SIG-M5 treated with dmso at 0.1 percent for 504 hours (cell line): ENCODE measurements at regions not wholly inside any gene's neighbourhood (a gene's known extent, or its start where the extent isn't known, plus 50 kb on each side); places are given as distances from the start of the nearest gene placed in this dataset.

ENCODE experiments used
- DNase-seq: peaks from one replicate; lab custom pipeline; 2025; ENCODE audit not compliant: unreplicated experiment; lab: John Stamatoyannopoulos, UW

GRCh38 chr9:134227451-134228411, 63.4 kb upstream of the RNU6ATAC start:
- DNase-seq: no peak

GRCh38 chr9:134228649-134229048, 64.3 kb upstream of the RNU6ATAC start:
- no peak for DNase-seq

DNA sequence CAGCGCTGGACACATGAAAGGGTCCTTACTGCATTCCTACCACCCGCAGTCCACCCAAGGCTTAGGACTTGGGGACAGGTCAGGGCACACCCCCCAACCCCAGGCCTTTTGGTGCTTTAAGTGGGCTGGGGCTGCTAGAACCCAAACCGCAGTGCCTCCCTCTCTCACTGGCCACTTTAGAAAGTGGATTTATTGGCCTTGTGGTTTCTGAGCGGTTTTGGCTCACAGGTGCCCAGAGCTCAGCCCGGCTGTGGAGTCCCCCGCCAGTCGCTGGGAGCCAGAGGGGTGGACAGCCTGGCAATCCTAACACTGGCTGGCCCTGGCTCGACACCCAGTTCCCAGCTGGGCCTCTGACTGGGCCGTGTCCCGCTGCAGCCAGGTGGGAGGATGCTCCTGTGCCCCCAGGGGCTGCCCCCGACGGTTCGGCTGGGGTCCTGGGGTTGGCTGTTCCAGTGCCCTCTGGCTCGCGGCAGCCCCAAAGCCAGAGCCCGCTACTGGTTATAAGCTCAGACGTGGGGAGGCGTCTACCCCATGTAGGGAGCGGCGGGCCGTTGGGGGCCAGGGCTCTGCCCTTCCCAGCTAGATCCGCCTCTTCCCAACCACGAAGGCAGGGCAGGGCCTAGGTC, 65.2 kb upstream of the RNU6ATAC start:
- no peak for DNase-seq

DNA sequence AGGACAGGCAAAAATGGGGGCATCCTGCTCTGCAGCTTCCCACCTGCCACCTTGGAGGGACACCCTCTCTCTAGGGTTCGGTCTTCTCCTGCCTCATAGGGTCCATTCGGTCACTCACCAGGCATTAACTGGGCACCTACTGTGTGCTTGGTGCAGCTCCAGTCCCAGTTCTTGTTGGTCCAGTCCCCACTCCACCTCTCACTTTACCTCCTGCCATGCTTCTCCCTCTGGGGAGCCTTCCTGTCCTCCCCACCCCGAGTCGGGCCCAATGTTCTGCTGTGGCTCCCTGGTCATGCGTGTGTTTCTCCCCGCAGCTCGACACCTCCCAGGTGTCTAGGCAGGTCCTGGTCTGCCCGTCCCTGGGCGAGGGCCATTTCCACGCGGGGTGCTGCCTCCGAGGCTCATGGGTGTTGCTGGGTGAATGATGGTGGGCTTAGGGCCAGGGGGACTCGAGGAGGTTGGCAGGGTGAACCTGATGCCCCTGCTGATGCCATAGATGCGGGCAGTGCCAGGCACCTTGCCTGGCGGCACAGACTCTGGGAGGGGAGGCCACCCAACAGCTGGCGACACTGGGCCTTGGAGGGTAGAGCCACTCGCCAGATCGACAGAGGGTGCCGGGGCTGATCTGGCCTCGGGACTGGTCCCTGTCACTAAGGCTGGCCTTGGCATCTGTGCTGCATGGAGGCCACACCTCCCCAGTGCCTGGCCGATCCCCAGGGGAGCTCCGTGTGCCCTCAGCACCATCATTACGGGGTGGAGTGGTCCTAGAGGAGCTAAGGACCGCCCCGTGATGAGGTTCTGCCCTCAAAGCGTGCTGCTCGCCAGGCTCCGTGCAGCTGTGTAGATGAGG, 66.0 kb upstream of the RNU6ATAC start:
- no peak for DNase-seq

GRCh38 chr9:134230942-134231325, 66.6 kb upstream of the RNU6ATAC start:
- DNase-seq: no peak

- DNase-seq: no peak
Observed at GRCh38 chr9:134231330-134231745, 67.0 kb upstream of the RNU6ATAC start.

- DNase-seq: no peak
Observed at GRCh38 chr9:134231767-134232166, 67.4 kb upstream of the RNU6ATAC start.

GRCh38 chr9:134233022-134233421, 68.7 kb upstream of the RNU6ATAC start:
- no peak for DNase-seq

DNA sequence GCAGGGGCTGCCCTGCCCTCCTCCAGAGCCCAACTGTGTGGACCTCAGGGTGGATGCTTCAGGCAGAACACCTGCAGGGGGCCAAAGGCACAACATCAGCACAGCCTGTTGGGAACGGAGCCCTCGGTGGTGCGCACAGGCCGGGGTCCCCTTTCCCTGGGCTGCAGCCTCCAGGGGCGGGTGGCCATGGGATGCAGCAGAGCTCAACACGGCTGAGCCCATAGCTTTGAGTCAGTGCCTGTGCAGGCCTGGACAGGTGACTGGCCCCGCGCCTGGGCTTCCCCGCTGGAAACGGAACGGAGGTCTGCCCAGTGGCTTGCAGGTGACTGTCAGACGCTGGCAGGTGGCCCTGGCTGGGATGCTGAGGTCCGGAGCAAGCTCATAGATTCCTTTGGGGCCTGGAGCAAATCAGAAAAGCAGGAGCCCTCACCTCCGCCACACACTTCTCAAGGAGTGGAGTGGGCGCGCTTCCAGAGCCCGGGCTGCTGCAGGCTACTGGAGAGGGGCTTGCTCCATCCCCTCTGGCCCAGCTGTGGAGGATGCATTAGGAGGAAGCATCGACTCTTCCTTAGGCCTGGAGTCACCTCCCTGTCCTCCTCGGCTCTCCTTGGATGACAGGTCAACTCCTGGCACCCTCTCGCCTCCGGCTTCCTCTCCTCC, 69.8 kb upstream of the RNU6ATAC start:
- no peak for DNase-seq

DNA sequence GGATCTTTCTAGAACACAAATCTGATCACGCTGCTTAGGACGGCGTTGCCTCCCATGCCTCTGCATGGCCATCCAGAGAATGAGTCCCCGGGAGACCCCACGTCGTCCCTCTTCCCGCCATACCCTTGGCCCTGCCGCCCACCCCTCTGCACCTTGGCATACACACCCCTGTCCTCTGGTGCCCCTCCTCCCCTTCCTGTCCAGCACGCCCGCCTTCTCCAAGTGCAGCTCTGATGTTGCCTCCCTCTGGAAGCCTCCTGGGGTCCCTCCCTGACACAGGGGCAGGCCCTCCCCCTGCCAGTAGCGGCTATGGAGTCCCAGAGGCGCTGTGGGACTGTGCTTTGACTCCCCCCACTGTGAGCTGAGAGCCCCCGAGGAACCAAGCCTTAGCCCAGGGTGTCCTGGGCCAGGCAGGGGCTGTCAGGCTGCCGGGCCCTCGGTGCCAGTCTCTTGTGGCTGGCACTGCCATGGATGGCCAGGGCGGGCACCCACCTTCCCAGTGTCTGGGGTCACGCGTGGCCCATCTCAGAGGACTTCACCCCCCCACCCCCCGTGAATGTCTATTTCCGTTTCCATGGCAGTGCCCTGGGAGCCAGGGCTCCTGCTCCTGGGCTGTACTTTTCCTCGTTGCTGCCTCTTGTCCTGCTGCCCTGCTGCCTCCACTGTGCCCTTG, 70.5 kb upstream of the RNU6ATAC start:
- no peak for DNase-seq

- DNase-seq: no peak
Observed at GRCh38 chr9:134235366-134235765, 71.0 kb upstream of the RNU6ATAC start.

DNA sequence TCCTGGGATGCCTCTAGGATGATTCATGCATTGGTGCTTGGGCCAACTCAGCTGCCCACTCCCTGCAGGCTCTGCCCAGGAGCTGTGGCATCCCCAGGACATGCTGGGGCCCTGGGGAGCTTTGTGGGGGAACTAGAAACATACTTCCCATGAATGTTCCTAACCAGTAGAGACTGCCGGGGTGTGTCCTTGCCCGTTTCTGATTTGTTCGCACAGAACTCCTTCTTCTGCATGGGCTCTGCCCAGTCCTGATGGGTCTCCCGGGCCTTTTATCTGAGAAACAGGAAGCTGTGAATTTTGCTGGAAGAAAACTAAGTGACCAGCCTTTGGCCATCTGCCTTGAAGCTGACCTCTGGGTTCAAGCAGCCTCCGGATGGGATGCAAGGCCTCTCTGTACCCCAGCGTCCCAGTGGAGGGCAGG, 71.6 kb upstream of the RNU6ATAC start:
- no peak for DNase-seq

DNA sequence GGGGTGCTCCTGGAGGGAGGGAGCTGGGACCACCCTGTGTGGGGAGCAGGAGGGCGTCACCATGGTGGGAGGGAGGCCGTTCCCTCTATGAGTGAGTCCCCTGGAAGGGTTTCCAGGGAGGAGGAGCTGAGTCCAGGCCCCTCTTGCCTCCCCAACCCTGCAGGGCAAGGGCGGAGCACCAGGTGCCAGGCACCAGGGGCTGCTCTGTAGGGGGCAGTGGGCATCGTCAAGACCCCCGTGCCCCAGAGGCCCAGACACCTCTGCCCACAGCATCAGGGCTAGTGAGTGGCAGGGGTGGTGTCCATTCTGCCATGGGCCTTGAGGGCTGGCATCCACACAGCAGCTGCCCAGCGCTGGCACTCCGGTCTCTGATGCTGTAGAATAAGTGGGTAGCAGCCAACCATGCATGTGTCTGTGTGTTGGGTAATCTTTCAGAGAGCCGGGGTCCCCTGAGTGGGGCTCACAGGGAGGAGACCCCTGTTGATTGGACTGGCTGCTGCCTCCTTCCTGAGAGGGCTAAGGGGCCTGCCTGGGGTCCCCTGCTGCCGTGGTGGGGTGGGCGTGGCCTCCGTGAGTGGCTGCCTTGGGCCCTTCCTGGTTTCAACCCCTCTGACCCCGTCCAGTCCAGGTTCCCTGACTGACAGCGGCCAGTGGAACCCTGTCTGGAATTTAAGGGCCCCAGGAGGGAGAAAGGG, 72.7 kb upstream of the RNU6ATAC start:
- DNase-seq: no peak

- DNase-seq: no peak
Observed at GRCh38 chr9:134237630-134238265, 73.4 kb upstream of the RNU6ATAC start.

DNA sequence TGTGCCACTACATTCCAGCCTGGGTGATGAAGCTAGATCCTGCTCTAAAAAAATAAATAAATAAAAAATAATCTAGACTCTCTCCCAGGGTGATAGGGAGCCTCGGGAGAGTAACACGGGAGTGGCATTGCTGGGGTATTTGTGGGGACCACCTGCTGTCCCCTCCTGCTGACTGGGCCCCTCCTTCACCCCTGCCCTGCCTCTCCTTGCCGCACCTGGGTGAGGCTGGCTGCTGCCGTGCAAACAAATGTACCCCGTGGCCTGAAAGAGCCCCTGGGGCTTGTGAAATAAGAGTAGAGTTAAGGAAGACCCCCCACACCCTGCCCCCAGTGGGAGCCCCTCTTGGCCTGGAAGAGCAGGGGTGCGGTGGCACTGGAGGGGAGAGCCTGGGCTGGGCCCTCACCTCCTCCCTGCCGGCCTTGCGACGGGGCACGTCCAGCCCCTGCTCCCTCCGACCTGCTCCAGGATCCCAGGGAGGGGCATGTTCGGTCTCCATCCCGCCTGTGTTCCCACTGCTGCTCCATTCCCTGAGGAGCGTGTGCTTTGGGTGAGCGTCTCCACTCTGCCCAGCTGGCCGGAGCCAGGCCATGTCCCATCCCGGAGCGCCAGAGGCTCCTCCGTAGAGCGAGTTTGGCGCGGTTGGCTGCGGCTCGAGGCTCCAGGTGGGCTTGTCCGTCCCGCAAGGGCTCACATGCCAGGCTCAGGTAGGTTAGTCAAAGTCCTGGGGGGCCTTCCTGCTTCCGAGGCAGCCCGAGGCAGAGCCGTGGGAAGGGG, 75.0 kb upstream of the RNU6ATAC start:
- DNase-seq: no peak

GRCh38 chr9:134239939-134240338, 75.6 kb upstream of the RNU6ATAC start:
- DNase-seq: no peak

- DNase-seq: no peak
Observed at GRCh38 chr9:134240361-134240760, 76.0 kb upstream of the RNU6ATAC start.

DNA sequence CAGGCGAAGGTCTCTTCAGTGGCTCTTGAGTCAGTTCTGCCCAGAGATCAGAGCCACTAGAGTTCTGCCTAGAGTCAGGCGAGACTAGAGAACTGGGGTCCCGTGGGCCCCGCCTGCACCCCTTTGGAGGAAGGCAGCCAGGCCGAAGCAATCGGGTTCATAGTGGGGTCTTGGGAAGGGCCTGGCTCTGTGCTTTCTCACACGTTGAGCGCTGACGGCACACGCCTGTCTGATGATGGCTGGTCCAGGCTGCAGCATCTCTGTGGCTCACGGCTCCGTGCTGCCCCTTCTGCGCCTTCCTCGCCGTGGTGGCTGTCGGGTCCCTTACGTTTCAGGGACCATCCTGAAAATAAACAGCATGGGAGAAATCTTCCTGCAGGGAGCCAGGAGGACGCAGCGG, 78.3 kb upstream of the RNU6ATAC start:
- no peak for DNase-seq
